ENCODE measurements at regions not wholly inside any gene's neighbourhood (a gene's known extent, or its start where the extent isn't known, plus 50 kb on each side); places are given as distances from the start of the nearest gene placed in this dataset.
A peak's percentile ranks its signal among the peaks of the same experiment; 100 is the strongest.

GRCh38 chr18:29882620-29883019 is 1159.9 kb downstream of the DSC3 start:
- H3K9me3 ChIP-seq (ENCODE audit: control insufficient read depth, insufficient read depth, low read depth, low read length) = no peaks in the 10 kb centered on the region
- no peak overlapping the region for H3K27ac ChIP-seq (ENCODE audit: extremely low read depth, low read depth, low read length)
- H3K36me3 ChIP-seq (ENCODE audit: control insufficient read depth in 2 of 2, insufficient read depth in 1 of 2, low read length in 2 of 2) = no peaks in the 10 kb centered on the region
- ChIA-PET CTCF (interaction anchor here (1.0 kb wide), 1 partner anchor 9 kb away, joined by 5 read pairs; no protein-coding TSS in a partner anchor), POLR2A (no interaction called here)
- no peak for TF ChIP-seq BCL11B (tag by site-specific recombination; IDR thresholded peaks at IDR 0.05; ENCODE audit: low read depth)
- TF ChIP-seq KLF7 (tag by site-specific recombination; IDR thresholded peaks at IDR 0.05; ENCODE audit: borderline replicate concordance) = no peak
- no peaks in the 10 kb centered on the region for H3K4me1 ChIP-seq (ENCODE audit: control insufficient read depth, insufficient read depth, low read length)
- no peak overlapping the region for H3K4me3 ChIP-seq (ENCODE audit: low read depth, low read length)

- CTCF ChIA-PET = interaction anchor here (0.6 to 0.9 kb wide), 2 partner anchors 18 to 49 kb away, joined by 3 read pairs; no protein-coding TSS in a partner anchor
- no peaks in the 10 kb centered on the region for H3K9me3 ChIP-seq (ENCODE audit: control insufficient read depth, insufficient read depth, low read depth, low read length)
- H3K36me3 ChIP-seq (ENCODE audit: control insufficient read depth in 2 of 2, insufficient read depth in 1 of 2, low read length in 2 of 2) = no peaks in the 10 kb centered on the region
- H3K4me1 ChIP-seq (ENCODE audit: control insufficient read depth, insufficient read depth, low read length) = no peaks in the 10 kb centered on the region
- POLR2A ChIA-PET = no interaction called here
- no peak overlapping the region for H3K27ac ChIP-seq (ENCODE audit: extremely low read depth, low read depth, low read length)
- no peak for TF ChIP-seq ZNF416 (tag by site-specific recombination; IDR thresholded peaks at IDR 0.05)
- TF ChIP-seq ZNF514 (tag by site-specific recombination; IDR thresholded peaks at IDR 0.05) = no peak
- TF ChIP-seq KLF10 (tag by site-specific recombination; IDR thresholded peaks at IDR 0.05) = no peak
- no peak for TF ChIP-seq HOXA7 (CRISPR knock-in tag; IDR thresholded peaks at IDR 0.05; ENCODE audit: borderline replicate concordance)
- TF ChIP-seq, protein P1, sequence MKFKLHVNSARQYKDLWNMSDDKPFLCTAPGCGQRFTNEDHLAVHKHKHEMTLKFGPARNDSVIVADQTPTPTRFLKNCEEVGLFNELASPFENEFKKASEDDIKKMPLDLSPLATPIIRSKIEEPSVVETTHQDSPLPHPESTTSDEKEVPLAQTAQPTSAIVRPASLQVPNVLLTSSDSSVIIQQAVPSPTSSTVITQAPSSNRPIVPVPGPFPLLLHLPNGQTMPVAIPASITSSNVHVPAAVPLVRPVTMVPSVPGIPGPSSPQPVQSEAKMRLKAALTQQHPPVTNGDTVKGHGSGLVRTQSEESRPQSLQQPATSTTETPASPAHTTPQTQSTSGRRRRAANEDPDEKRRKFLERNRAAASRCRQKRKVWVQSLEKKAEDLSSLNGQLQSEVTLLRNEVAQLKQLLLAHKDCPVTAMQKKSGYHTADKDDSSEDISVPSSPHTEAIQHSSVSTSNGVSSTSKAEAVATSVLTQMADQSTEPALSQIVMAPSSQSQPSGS (tag by site-specific recombination; IDR thresholded peaks at IDR 0.05; ENCODE audit: low read depth) = no peak
- TF ChIP-seq ZNF48 (tag by site-specific recombination; IDR thresholded peaks at IDR 0.05) = no peak
- TF ChIP-seq ZNF18 (tag by site-specific recombination; IDR thresholded peaks at IDR 0.05) = no peak
- TF ChIP-seq ZNF626 (tag by site-specific recombination; IDR thresholded peaks at IDR 0.05) = no peak
- TF ChIP-seq BCL11B (tag by site-specific recombination; IDR thresholded peaks at IDR 0.05; ENCODE audit: low read depth) = no peak
- no peak overlapping the region for H3K4me3 ChIP-seq (ENCODE audit: low read depth, low read length)
These were observed 1162.8 kb downstream of the DSC3 start for GRCh38 chr18:29879763-29880162.

GRCh38 chr18:29874519-29875098 is 1167.9 kb downstream of the DSC3 start:
- ChIA-PET POLR2A (no interaction called here), CTCF (interaction anchor here (0.6 to 2.6 kb wide), 28 partner anchors 8 to 1689 kb away, joined by 3 to 38 read pairs (median 4); no protein-coding TSS in a partner anchor)
- TF ChIP-seq SETDB1 (IDR thresholded peaks at IDR 0.05; ENCODE audit: insufficient read length, low read length) (no peak), SCRT1 (tag by site-specific recombination; IDR thresholded peaks at IDR 0.05; ENCODE audit: borderline replicate concordance) (no peak), ZNF274 (IDR thresholded peaks at IDR 0.05; ENCODE audit: low read length) (no peak), ZNF274 (tag by site-specific recombination; IDR thresholded peaks at IDR 0.05; ENCODE audit: borderline replicate concordance) (no peak), ZNF654 (tag by site-specific recombination; IDR thresholded peaks at IDR 0.05; ENCODE audit: low read depth) (peak; percentile 57), GFI1B (tag by site-specific recombination; IDR thresholded peaks at IDR 0.05) (no peak), ZBTB8A (tag by site-specific recombination; IDR thresholded peaks at IDR 0.05) (no peak)
- TF ChIP-seq, protein P2, sequence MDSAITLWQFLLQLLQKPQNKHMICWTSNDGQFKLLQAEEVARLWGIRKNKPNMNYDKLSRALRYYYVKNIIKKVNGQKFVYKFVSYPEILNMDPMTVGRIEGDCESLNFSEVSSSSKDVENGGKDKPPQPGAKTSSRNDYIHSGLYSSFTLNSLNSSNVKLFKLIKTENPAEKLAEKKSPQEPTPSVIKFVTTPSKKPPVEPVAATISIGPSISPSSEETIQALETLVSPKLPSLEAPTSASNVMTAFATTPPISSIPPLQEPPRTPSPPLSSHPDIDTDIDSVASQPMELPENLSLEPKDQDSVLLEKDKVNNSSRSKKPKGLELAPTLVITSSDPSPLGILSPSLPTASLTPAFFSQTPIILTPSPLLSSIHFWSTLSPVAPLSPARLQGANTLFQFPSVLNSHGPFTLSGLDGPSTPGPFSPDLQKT (IDR thresholded peaks at IDR 0.05; ENCODE audit: borderline replicate concordance, low read depth, low read length) = no peak
- TF ChIP-seq, protein P3, sequence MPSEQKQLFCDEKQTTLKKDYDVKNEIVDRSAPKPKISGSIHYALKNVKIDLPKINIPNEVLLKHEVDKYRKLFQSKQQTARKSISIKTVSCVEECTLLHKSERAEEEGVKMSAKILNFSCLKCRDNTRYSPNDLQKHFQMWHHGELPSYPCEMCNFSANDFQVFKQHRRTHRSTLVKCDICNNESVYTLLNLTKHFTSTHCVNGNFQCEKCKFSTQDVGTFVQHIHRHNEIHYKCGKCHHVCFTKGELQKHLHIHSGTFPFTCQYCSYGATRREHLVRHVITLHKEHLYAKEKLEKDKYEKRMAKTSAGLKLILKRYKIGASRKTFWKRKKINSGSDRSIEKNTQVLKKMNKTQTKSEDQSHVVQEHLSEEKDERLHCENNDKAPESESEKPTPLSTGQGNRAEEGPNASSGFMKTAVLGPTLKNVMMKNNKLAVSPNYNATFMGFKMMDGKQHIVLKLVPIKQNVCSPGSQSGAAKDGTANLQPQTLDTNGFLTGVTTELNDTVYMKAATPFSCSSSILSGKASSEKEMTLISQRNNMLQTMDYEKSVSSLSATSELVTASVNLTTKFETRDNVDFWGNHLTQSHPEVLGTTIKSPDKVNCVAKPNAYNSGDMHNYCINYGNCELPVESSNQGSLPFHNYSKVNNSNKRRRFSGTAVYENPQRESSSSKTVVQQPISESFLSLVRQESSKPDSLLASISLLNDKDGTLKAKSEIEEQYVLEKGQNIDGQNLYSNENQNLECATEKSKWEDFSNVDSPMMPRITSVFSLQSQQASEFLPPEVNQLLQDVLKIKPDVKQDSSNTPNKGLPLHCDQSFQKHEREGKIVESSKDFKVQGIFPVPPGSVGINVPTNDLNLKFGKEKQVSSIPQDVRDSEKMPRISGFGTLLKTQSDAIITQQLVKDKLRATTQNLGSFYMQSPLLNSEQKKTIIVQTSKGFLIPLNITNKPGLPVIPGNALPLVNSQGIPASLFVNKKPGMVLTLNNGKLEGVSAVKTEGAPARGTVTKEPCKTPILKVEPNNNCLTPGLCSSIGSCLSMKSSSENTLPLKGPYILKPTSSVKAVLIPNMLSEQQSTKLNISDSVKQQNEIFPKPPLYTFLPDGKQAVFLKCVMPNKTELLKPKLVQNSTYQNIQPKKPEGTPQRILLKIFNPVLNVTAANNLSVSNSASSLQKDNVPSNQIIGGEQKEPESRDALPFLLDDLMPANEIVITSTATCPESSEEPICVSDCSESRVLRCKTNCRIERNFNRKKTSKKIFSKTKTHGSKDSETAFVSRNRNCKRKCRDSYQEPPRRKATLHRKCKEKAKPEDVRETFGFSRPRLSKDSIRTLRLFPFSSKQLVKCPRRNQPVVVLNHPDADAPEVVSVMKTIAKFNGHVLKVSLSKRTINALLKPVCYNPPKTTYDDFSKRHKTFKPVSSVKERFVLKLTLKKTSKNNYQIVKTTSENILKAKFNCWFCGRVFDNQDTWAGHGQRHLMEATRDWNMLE (tag by site-specific recombination; conservative IDR thresholded peaks at IDR 0.05; ENCODE audit: low read depth) = no peak
- TF ChIP-seq, protein P4, sequence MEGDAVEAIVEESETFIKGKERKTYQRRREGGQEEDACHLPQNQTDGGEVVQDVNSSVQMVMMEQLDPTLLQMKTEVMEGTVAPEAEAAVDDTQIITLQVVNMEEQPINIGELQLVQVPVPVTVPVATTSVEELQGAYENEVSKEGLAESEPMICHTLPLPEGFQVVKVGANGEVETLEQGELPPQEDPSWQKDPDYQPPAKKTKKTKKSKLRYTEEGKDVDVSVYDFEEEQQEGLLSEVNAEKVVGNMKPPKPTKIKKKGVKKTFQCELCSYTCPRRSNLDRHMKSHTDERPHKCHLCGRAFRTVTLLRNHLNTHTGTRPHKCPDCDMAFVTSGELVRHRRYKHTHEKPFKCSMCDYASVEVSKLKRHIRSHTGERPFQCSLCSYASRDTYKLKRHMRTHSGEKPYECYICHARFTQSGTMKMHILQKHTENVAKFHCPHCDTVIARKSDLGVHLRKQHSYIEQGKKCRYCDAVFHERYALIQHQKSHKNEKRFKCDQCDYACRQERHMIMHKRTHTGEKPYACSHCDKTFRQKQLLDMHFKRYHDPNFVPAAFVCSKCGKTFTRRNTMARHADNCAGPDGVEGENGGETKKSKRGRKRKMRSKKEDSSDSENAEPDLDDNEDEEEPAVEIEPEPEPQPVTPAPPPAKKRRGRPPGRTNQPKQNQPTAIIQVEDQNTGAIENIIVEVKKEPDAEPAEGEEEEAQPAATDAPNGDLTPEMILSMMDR (tag by site-specific recombination; IDR thresholded peaks at IDR 0.05) = 0 out of 2 replicates have a peak, but pooled peaks have one; percentile 26
- no peaks in the 10 kb centered on the region for H3K4me1 ChIP-seq (ENCODE audit: control insufficient read depth, insufficient read depth, low read length)
- H3K4me3 ChIP-seq (ENCODE audit: low read depth, low read length) = no peak overlapping the region
- no peak overlapping the region for H3K27ac ChIP-seq (ENCODE audit: extremely low read depth, low read depth, low read length)
- H3K36me3 ChIP-seq (ENCODE audit: control insufficient read depth in 2 of 2, insufficient read depth in 1 of 2, low read length in 2 of 2) = no peaks in the 10 kb centered on the region
- H3K9me3 ChIP-seq (ENCODE audit: control insufficient read depth, insufficient read depth, low read depth, low read length) = no peaks in the 10 kb centered on the region
